Glomerular endothelial cell (primary cell): ENCODE measurements at regions not wholly inside any gene's neighbourhood (a gene's known extent, or its start where the extent isn't known, plus 50 kb on each side); places are given as distances from the start of the nearest gene placed in this dataset.

ENCODE experiments used
- DNase-seq: peaks from one replicate; pipeline ENCODE4 v3.0.0-alpha.2; 2011; ENCODE audit warnings: low read depth, low spot score; ENCODE audit errors: extremely low read depth

- no peak for DNase-seq
Measured at GRCh38 chr11:134574947-134575346, 162.9 kb upstream of the B3GAT1 start.

GRCh38 chr11:134574425-134574824 lies 162.4 kb upstream of the B3GAT1 start:
- DNase-seq: no peak

DNA sequence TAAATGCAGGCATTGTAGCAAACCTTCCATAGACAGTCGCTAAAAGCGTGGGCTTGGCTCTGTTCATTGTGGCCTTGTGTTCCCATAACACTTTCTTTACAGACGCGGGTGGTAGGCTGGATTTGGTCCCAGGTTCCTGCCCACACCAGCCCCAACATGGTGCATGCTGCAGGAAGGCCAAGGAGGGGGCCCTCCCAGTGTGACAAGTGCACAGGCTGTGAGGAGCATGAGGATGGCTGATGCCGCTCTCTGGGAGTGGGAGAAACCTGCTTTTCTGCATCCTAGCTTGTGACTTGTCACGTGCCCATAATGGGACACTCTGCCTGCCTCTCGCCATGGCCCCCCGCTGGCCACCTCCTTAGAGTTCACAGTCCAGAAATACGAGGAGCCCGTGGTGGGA lies 161.8 kb upstream of the B3GAT1 start:
- no peak for DNase-seq

- DNase-seq: no peak
Measured at GRCh38 chr11:134572741-134573675, 161.0 kb upstream of the B3GAT1 start.

- DNase-seq: no peak
Measured at GRCh38 chr11:134571301-134571700, 159.3 kb upstream of the B3GAT1 start.

DNA sequence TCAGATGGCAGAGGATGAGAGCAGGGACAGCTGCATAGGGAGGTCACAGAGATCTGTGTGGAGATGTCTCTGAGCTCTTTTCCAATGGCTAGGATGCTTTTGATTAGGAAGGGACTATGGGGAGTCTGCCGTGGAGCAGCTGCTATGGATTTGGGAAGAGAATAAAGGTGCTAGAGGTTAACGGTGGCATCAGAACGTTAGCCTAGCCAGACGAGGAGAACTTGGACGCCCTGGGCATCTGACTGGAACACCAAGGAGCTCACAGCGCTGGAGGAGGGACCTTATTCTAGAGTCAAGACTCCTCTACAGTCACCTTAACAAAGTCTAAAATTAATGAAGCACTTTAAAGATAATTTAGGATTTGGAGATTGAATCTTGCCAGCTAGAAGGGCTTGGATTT lies 157.2 kb upstream of the B3GAT1 start:
- no peak for DNase-seq

DNA sequence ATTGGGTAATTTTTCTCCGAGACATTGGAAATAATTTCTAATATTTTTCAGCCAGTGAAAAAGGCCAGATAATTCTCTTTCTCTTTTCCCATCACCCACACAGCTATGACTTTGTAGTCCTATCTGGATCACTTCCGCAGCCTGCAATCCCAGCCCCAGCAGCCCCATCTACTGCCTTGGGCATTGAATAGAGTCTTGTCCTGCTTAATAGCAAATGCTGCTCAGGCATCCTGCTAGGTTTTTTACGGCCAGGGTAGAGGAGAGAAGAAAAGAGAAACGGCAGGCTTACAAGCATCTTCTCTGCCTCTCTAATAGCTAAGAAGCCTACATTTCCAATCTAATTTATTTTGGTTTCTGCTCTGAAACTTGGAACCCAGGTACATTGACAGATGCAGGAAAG lies 154.3 kb upstream of the B3GAT1 start:
- DNase-seq: no peak

DNA sequence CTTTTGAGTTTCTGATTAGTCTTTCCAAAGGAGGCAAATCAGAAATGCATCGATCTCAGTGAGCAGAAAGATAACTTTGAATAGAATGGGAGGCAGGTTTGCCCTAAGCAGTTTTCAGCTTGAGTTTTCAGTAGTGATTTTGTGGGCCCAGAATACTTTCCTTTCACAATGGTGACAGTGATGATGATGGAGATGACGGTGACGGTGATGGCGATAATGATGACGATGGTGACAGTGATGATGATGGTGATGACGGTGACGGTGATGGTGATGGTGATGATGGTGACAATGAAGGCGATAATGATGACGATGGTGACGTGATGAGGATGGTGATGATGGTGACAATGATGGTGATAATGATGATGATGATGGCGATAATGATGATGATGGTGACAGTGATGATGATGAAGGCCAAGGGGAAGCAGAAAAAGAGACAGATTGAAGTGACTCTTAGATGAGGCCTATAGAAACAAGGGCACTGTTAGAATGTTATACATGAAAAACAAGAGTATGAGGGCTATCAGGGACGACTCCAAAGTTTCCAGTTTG lies 153.4 kb upstream of the B3GAT1 start:
- no peak for DNase-seq

GRCh38 chr11:134564472-134565200 lies 152.6 kb upstream of the B3GAT1 start:
- DNase-seq: no peak

GRCh38 chr11:134562941-134563471 lies 151.0 kb upstream of the B3GAT1 start:
- DNase-seq: no peak

DNA sequence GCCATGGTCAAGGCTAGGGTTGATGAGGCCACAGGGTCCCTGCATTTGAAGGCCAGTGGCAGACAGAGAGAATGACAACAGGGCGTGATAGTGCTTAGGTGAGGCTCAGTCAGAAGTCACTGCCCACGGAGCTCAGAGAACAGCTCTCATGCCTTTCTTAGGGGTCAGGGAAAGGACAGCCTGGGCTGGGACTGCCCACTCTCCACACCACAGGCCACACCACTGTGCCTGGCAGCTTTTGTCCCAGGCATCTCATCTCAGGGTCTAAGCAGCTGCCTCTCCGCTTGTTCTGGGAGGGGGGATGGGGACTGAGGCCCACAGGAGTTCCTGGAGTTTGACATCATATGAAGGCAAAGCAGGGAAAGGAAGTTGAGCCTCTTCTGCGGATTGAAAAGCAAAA lies 150.2 kb upstream of the B3GAT1 start:
- DNase-seq: no peak

- no peak for DNase-seq
Measured at GRCh38 chr11:134561331-134561720, 149.3 kb upstream of the B3GAT1 start.

DNA sequence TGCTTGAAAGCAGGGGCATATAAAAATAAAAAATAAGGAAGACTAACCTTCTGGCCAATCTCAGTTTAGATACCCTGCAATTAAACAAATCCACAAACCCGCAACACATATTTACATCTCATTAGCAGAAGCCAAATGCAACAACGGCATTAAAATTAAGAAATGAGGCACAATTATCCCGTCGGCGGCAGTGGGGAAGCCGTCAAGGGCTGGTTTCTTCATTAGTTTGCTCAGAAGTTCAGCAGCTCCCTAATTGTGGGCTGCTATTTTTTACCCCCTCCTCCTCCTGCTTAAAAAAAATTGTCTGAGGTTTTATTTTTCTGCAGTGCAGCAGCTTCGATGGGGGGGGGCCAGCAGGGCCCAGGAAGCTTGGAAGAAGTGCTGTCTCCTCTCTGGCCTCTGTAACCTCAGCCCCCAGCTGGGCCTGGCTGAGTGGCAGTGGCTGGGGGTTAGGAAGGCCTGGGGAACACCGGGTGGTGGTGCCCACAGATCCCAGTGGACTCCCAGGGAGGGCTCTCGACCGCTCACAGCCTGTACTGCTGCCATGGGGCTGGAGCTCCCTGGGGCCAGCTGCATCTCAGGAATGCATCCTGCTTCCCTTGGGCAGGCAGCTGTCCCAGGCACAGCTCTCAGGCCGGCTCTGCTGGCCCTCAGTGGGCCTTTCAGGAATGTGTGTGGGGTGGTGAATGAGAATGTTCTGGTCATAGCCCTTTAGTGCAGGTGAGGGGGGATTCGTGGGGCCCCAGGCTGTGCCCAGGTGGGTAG lies 148.7 kb upstream of the B3GAT1 start:
- DNase-seq: no peak

DNA sequence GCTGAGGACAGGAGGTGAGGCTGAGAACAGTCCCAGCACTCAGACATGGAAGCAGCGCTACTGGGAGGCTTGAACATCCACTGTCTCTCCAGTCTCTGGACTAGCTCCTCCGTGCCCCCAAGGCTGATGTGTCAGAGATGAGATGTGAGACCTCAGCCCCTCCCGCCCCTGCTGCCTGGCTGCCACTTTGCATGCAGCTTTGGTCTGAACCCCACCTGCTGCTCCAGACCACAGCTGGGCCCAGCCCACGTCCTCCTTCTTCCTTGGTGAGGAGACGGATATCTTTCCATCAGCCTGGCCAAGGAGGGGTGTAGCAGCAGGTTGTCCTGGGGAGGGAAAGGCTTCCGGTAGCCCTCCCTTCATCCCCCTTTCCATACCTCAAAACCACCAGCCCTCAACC lies 148.0 kb upstream of the B3GAT1 start:
- no peak for DNase-seq

GRCh38 chr11:134559602-134559962 lies 147.5 kb upstream of the B3GAT1 start:
- DNase-seq: no peak

GRCh38 chr11:134558916-134559601 lies 147.0 kb upstream of the B3GAT1 start:
- no peak for DNase-seq

DNA sequence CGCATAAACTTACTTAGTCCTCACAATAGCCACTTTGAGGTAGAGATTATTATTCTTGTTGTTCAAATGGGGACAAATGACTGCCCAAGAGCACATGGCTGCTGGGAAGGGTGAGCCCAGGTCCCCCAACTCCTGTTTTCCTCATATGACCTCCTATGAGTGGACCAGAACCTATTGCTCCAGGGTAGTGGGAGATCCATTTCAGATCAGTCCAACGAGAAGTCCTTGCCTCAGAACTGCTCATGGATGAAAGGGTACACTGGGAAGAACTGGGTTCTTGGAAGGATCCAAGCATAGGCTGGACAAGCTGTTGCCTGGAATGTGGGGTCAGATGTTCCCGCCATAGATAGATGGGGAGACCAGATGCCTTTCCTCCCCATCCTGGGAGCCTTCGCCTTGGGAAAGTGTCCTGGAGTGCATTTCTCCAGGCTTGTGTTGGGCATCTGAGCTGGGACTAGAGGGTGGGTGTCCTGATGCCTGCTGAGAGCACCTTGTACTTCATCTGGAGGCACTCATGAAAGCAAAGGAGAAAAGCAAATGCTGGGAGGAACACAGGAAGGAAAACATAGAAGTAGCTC lies 146.3 kb upstream of the B3GAT1 start:
- DNase-seq: no peak

DNA sequence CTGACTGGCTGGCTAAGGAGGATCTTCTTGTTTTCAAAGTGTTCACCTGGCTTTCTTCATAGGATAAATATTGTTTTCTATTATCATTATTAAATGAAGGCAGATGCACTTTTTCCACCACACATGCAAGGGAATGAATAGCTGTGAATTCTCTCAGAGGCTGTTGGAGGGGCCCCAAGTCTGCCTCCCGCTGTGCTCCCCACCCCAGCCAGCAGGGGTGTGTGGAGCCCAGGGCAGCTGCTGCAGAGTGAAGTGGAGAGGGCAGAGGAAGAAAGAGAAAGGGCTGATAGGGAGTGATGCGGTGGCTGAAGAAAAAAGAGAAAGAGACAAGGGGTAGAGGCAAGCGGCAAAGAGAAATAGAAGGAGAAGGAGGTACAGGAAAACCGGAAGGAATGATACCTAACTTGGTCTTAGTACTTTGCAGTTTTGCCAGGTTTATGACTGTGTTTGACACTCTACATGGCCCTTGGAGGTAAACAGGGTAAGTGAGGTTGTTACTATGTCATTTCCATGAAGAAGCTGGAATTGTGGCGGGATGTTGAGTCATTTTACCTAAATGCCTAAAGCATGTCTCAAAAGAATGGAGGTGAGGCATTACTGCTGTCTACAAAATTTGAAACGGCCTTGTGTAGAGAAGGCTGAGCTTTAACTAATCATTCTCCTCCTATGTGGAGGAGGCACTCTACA lies 145.7 kb upstream of the B3GAT1 start:
- DNase-seq: no peak

- DNase-seq: no peak
Measured at GRCh38 chr11:134556186-134556585, 144.1 kb upstream of the B3GAT1 start.
